Activated T-cell treated with anti-CD3 and anti-CD28 coated beads, Interleukin-2, amount 50 U/mL, for 72 hours (primary cell): ENCODE measurements at regions not wholly inside any gene's neighbourhood (a gene's known extent, or its start where the extent isn't known, plus 50 kb on each side); places are given as distances from the start of the nearest gene placed in this dataset.

Experiments
- ATAC-seq, 2 donors: fragments of 150-1000 bp; cut with Tn5 transposase; replicated peaks in 1 of 2; 2 replicates each; pipeline ENCODE4 v1.10.0; 2021; ENCODE audit warnings: moderate library complexity in 2 of 2, mild to moderate bottlenecking in 1 of 2
- DNase-seq, 2 donors: peaks; one replicate each; pipeline ENCODE4 v3.0.0; 2021 to 2022; ENCODE audit warnings: mixed read lengths in 1 of 2
- H3K27ac Mint-ChIP-seq: one replicate; pipeline ENCODE4 v1.8.0; 2022; ENCODE audit warnings: mild to moderate bottlenecking, moderate library complexity, mixed read lengths
- H3K27me3 Mint-ChIP-seq: one replicate; pipeline ENCODE4 v1.8.0; 2022; ENCODE audit warnings: low read depth, mixed read lengths
- H3K36me3 Mint-ChIP-seq, 2 donors: one replicate each; pipeline ENCODE4 v1.8.0; 2022; ENCODE audit warnings: mixed read lengths in 2 of 2, mild to moderate bottlenecking in 1 of 2; ENCODE audit not compliant: insufficient read depth in 2 of 2
- H3K4me1 Mint-ChIP-seq: one replicate; pipeline ENCODE4 v1.8.0; 2022; ENCODE audit warnings: low read depth, mixed read lengths
- H3K4me3 Mint-ChIP-seq, 2 donors: one replicate each; pipeline ENCODE4 v1.8.0; 2022; ENCODE audit warnings: mild to moderate bottlenecking in 2 of 2, mixed read lengths in 2 of 2, moderate library complexity in 2 of 2
- H3K9me3 Mint-ChIP-seq, 2 donors: one replicate each; pipeline ENCODE4 v1.8.0; 2022; ENCODE audit warnings: mixed read lengths in 2 of 2

GRCh38 chr16:80337786-80338185 lies 203.0 kb upstream of the DYNLRB2 start:
- H3K9me3 Mint-ChIP-seq = no peaks in the 10 kb centered on the region
- H3K4me1 Mint-ChIP-seq = no peaks in the 10 kb centered on the region
- H3K36me3 Mint-ChIP-seq = no peaks in the 10 kb centered on the region
- peaks cover 38% of the 10 kb centered on the region for H3K27me3 Mint-ChIP-seq
- DNase-seq = no peak
- H3K27ac Mint-ChIP-seq = no peak overlapping the region
- H3K4me3 Mint-ChIP-seq = no peak overlapping the region
- no peak for ATAC-seq

GRCh38 chr16:80330803-80331202 lies 210.0 kb upstream of the DYNLRB2 start:
- no peaks in the 10 kb centered on the region for H3K4me1 Mint-ChIP-seq
- ATAC-seq = no peak
- H3K27ac Mint-ChIP-seq = no peak overlapping the region
- no peak overlapping the region for H3K4me3 Mint-ChIP-seq
- no peaks in the 10 kb centered on the region for H3K36me3 Mint-ChIP-seq
- H3K9me3 Mint-ChIP-seq = no peaks in the 10 kb centered on the region
- peaks cover 24% of the 10 kb centered on the region for H3K27me3 Mint-ChIP-seq
- no peak for DNase-seq

GRCh38 chr16:80330150-80330549 lies 210.6 kb upstream of the DYNLRB2 start:
- Mint-ChIP-seq H3K27me3 (peaks cover 23% of the 10 kb centered on the region), H3K27ac (no peak overlapping the region), H3K4me1 (no peaks in the 10 kb centered on the region), H3K36me3 (no peaks in the 10 kb centered on the region), H3K4me3 (no peak overlapping the region), H3K9me3 (no peaks in the 10 kb centered on the region)
- no peak for ATAC-seq
- no peak for DNase-seq

GRCh38 chr16:80327740-80328139 lies 213.1 kb upstream of the DYNLRB2 start:
- H3K27me3 Mint-ChIP-seq = peaks cover 18% of the 10 kb centered on the region
- DNase-seq (no peak), ATAC-seq (no peak)
- no peak overlapping the region for H3K4me3 Mint-ChIP-seq
- no peaks in the 10 kb centered on the region for H3K4me1 Mint-ChIP-seq
- H3K9me3 Mint-ChIP-seq = no peaks in the 10 kb centered on the region
- no peaks in the 10 kb centered on the region for H3K36me3 Mint-ChIP-seq
- H3K27ac Mint-ChIP-seq = no peak overlapping the region

- no peak for DNase-seq
- H3K4me1 Mint-ChIP-seq = no peaks in the 10 kb centered on the region
- H3K27me3 Mint-ChIP-seq = peaks cover 14% of the 10 kb centered on the region
- H3K27ac Mint-ChIP-seq = no peak overlapping the region
- H3K36me3 Mint-ChIP-seq = no peaks in the 10 kb centered on the region
- ATAC-seq = no peak
- H3K4me3 Mint-ChIP-seq = no peak overlapping the region
- H3K9me3 Mint-ChIP-seq = no peaks in the 10 kb centered on the region
Measured at GRCh38 chr16:80324371-80324770, 216.4 kb upstream of the DYNLRB2 start.

- H3K27me3 Mint-ChIP-seq = peaks cover 15% of the 10 kb centered on the region
- DNase-seq = no peak
- H3K9me3 Mint-ChIP-seq = no peaks in the 10 kb centered on the region
- no peaks in the 10 kb centered on the region for H3K36me3 Mint-ChIP-seq
- H3K4me3 Mint-ChIP-seq = no peak overlapping the region
- no peak for ATAC-seq
- H3K27ac Mint-ChIP-seq = no peak overlapping the region
- no peaks in the 10 kb centered on the region for H3K4me1 Mint-ChIP-seq
Measured at GRCh38 chr16:80323808-80324195, 217.0 kb upstream of the DYNLRB2 start.

- DNase-seq (no peak), ATAC-seq (no peak)
- H3K4me3 Mint-ChIP-seq = no peak overlapping the region
- H3K27ac Mint-ChIP-seq = no peak overlapping the region
- no peaks in the 10 kb centered on the region for H3K36me3 Mint-ChIP-seq
- H3K27me3 Mint-ChIP-seq = peaks cover 15% of the 10 kb centered on the region
- no peaks in the 10 kb centered on the region for H3K4me1 Mint-ChIP-seq
- H3K9me3 Mint-ChIP-seq = no peaks in the 10 kb centered on the region
Measured at GRCh38 chr16:80323187-80323807, 217.5 kb upstream of the DYNLRB2 start.

- Mint-ChIP-seq H3K27ac (no peak overlapping the region), H3K4me1 (no peaks in the 10 kb centered on the region), H3K9me3 (no peaks in the 10 kb centered on the region), H3K36me3 (no peaks in the 10 kb centered on the region), H3K4me3 (no peak overlapping the region), H3K27me3 (peaks cover 9% of the 10 kb centered on the region)
- DNase-seq (peak in 1 of 2 donors; percentile 1), ATAC-seq (no peak)
Measured at GRCh38 chr16:80319181-80319580, 221.6 kb upstream of the DYNLRB2 start.

GRCh38 chr16:80318107-80318506 lies 222.7 kb upstream of the DYNLRB2 start:
- no peak for DNase-seq
- no peaks in the 10 kb centered on the region for H3K36me3 Mint-ChIP-seq
- H3K4me1 Mint-ChIP-seq = no peaks in the 10 kb centered on the region
- no peaks in the 10 kb centered on the region for H3K9me3 Mint-ChIP-seq
- peaks cover 14% of the 10 kb centered on the region for H3K27me3 Mint-ChIP-seq
- H3K4me3 Mint-ChIP-seq = no peak overlapping the region
- no peak for ATAC-seq
- H3K27ac Mint-ChIP-seq = no peak overlapping the region

GRCh38 chr16:80317599-80318037 lies 223.2 kb upstream of the DYNLRB2 start:
- Mint-ChIP-seq H3K27ac (no peak overlapping the region), H3K36me3 (no peaks in the 10 kb centered on the region), H3K4me1 (no peaks in the 10 kb centered on the region), H3K4me3 (no peak overlapping the region), H3K27me3 (peaks cover 19% of the 10 kb centered on the region), H3K9me3 (no peaks in the 10 kb centered on the region)
- no peak for DNase-seq
- no peak for ATAC-seq

- no peak overlapping the region for H3K4me3 Mint-ChIP-seq
- ATAC-seq = no peak
Measured at GRCh38 chr16:80317116-80317515, 223.7 kb upstream of the DYNLRB2 start.

GRCh38 chr16:80314042-80314441 lies 226.8 kb upstream of the DYNLRB2 start:
- Mint-ChIP-seq H3K9me3 (peaks cover 2% of the 10 kb centered on the region in 2 donors), H3K4me3 (no peak overlapping the region), H3K27ac (no peak overlapping the region), H3K36me3 (no peaks in the 10 kb centered on the region), H3K4me1 (no peaks in the 10 kb centered on the region), H3K27me3 (peaks cover 22% of the 10 kb centered on the region)
- no peak for ATAC-seq
- DNase-seq = no peak

More at GRCh38 chr16:80317116-80317515, 223.7 kb upstream of the DYNLRB2 start:
- H3K4me1 Mint-ChIP-seq = no peaks in the 10 kb centered on the region
- H3K27ac Mint-ChIP-seq = no peak overlapping the region
- no peaks in the 10 kb centered on the region for H3K9me3 Mint-ChIP-seq
- peaks cover 23% of the 10 kb centered on the region for H3K27me3 Mint-ChIP-seq
- no peaks in the 10 kb centered on the region for H3K36me3 Mint-ChIP-seq
- no peak for DNase-seq

GRCh38 chr16:80309178-80309577 lies 231.6 kb upstream of the DYNLRB2 start:
- no peak overlapping the region for H3K27ac Mint-ChIP-seq
- peaks cover 2% of the 10 kb centered on the region in 2 donors for H3K9me3 Mint-ChIP-seq
- ATAC-seq = no peak
- no peaks in the 10 kb centered on the region for H3K36me3 Mint-ChIP-seq
- H3K4me3 Mint-ChIP-seq = no peak overlapping the region
- peaks cover 40% of the 10 kb centered on the region for H3K27me3 Mint-ChIP-seq
- no peak for DNase-seq
- H3K4me1 Mint-ChIP-seq = no peaks in the 10 kb centered on the region

GRCh38 chr16:80305410-80305809 lies 235.4 kb upstream of the DYNLRB2 start:
- DNase-seq (no peak), ATAC-seq (no peak)
- Mint-ChIP-seq H3K36me3 (no peaks in the 10 kb centered on the region), H3K9me3 (peaks cover 2% of the 10 kb centered on the region in 2 donors), H3K27ac (no peak overlapping the region), H3K27me3 (peaks cover 29% of the 10 kb centered on the region), H3K4me3 (no peak overlapping the region), H3K4me1 (no peaks in the 10 kb centered on the region)
